Endothelial cell of umbilical vein (primary cell): ENCODE measurements at regions not wholly inside any gene's neighbourhood (a gene's known extent, or its start where the extent isn't known, plus 50 kb on each side); places are given as distances from the start of the nearest gene placed in this dataset.

Experiments used
- BruUV-seq: library from RNA; stranded (reverse); fragments of 400-500 nt; replicated peaks from 2 replicates; lab custom pipeline; 2021; lab: Mats Ljungman, UMichigan
- CTCF ChIA-PET: fragments of 300-600, 350-600 bp; sonication (Branson Sonifier 250); formaldehyde crosslinking; loops from one replicate; lab custom pipeline; 2021; ENCODE audit warnings: antibody characterized with exemption, inconsistent platforms; lab: Charles Lee
- POLR2A ChIA-PET: fragments of 300-600, 350-600 bp; sonication (Branson Sonifier 250); formaldehyde crosslinking; loops from one replicate; lab custom pipeline; 2021; ENCODE audit warnings: antibody characterized with exemption, inconsistent platforms; lab: Charles Lee
- DNase-seq: peaks from one replicate; pipeline ENCODE4 v3.0.0-alpha.2; 2011; ENCODE audit warnings: low read depth, low spot score
- FAIRE-seq: peaks from 2 replicates; lab custom pipeline; 2011; peaks lifted over from hg19 to GRCh38; lab: Jason Lieb, UNC
- H2AFZ ChIP-seq: 2 replicates; pipeline ENCODE4 v1.6.0; 2012; ENCODE audit warnings: low read depth, low read length, control low read depth, inconsistent platforms
- H3K27ac ChIP-seq: 2 replicates; pipeline ENCODE4 v1.5.1; 2011; ENCODE audit warnings: low read depth, mild to moderate bottlenecking, control low read depth, low read length, moderate library complexity; ENCODE audit not compliant: insufficient read depth
- H3K27me3 ChIP-seq, 2 experiments: 2 replicates each; pipeline versions ENCODE4 v1.6.0 to v1.6.1; 2011; ENCODE audit warnings: low read length in 2 of 2, mixed read lengths in 1 of 2; ENCODE audit not compliant: control insufficient read depth in 2 of 2, insufficient read depth in 2 of 2
- H3K36me3 ChIP-seq, 2 experiments: 2 replicates in 1 of 2; 3 replicates in 1 of 2; pipeline ENCODE4 v1.5.1; 2011; ENCODE audit warnings: low read length in 2 of 2, mild to moderate bottlenecking in 1 of 2, moderate library complexity in 1 of 2; ENCODE audit not compliant: control insufficient read depth in 2 of 2, insufficient read depth in 2 of 2; ENCODE audit errors: extremely low read depth in 1 of 2
- H3K4me1 ChIP-seq: 3 replicates; pipeline ENCODE4 v1.5.1; 2011; ENCODE audit warnings: mild to moderate bottlenecking, low read length; ENCODE audit not compliant: control insufficient read depth, insufficient read depth; ENCODE audit errors: extremely low read depth
- H3K4me2 ChIP-seq: 2 replicates; pipeline ENCODE4 v1.6.1; 2011; ENCODE audit warnings: low read length, control low read depth, mixed read lengths; ENCODE audit not compliant: insufficient read depth
- H3K4me3 ChIP-seq, 3 experiments: fragments of 200-600 bp in 1 of 3; sonication (generic), shearing (Covaris generic) in 1 of 3; replicated peaks in 1 of 3; 2 replicates each; pipeline ENCODE4 v1.5.1; 2011 to 2016; ENCODE audit warnings: control low read depth in 3 of 3, low read length in 3 of 3, mild to moderate bottlenecking in 2 of 3, inconsistent platforms in 1 of 3, low read depth in 1 of 3, moderate library complexity in 1 of 3; ENCODE audit not compliant: insufficient read depth in 1 of 3
- H3K79me2 ChIP-seq: 2 replicates; pipeline ENCODE4 v1.6.0; 2012; ENCODE audit warnings: low read length, inconsistent platforms; ENCODE audit not compliant: control insufficient read depth, insufficient read depth
- H3K9ac ChIP-seq: replicated peaks from 2 replicates; pipeline ENCODE3; 2011; ENCODE audit warnings: low read length, control low read depth; ENCODE audit not compliant: insufficient read depth; ENCODE audit errors: extremely low read depth
- H3K9me1 ChIP-seq: replicated peaks from 3 replicates; pipeline ENCODE4 v1.6.0; 2011; ENCODE audit warnings: mild to moderate bottlenecking, low read length; ENCODE audit not compliant: control insufficient read depth, insufficient read depth; ENCODE audit errors: extremely low read depth
- H3K9me3 ChIP-seq: replicated peaks from 2 replicates; pipeline ENCODE4 v1.5.1; 2012; ENCODE audit warnings: low read length, inconsistent platforms; ENCODE audit not compliant: control insufficient read depth, insufficient read depth
- H4K20me1 ChIP-seq: replicated peaks from 2 replicates; pipeline ENCODE3; 2011; ENCODE audit warnings: mild to moderate bottlenecking, low read length; ENCODE audit not compliant: control insufficient read depth, insufficient read depth; ENCODE audit errors: extremely low read depth
- EZH2 ChIP-seq: IDR thresholded peaks from 2 replicates; pipeline ENCODE4 v1.6.1; 2012; ENCODE audit warnings: borderline replicate concordance, low read depth, mild to moderate bottlenecking, moderate library complexity, low read length, inconsistent platforms; ENCODE audit not compliant: severe bottlenecking
- FOS ChIP-seq: IDR thresholded peaks from 2 replicates; pipeline ENCODE4 v1.6.1; 2011; ENCODE audit warnings: mild to moderate bottlenecking, low read length, moderate library complexity, borderline replicate concordance; ENCODE audit not compliant: insufficient read depth
- GATA2 ChIP-seq: IDR thresholded peaks from 2 replicates; pipeline ENCODE4 v1.7.0; 2011; ENCODE audit warnings: low read depth, mild to moderate bottlenecking, moderate library complexity, mixed read lengths, low read length; ENCODE audit not compliant: insufficient read length, insufficient read depth
- JUN ChIP-seq: IDR thresholded peaks from 2 replicates; pipeline ENCODE4 v1.6.1; 2011; ENCODE audit warnings: borderline replicate concordance, low read depth; ENCODE audit not compliant: insufficient read length, insufficient read depth
- MYC ChIP-seq: IDR thresholded peaks from one replicate; pipeline ENCODE4 v1.6.1; 2011; ENCODE audit warnings: mild to moderate bottlenecking, low read depth, low read length
- POLR2A ChIP-seq: IDR thresholded peaks from 2 replicates; pipeline ENCODE4 v1.6.1; 2012; ENCODE audit warnings: low read depth, mild to moderate bottlenecking, control low read depth, low read length
- POLR2AphosphoS5 ChIP-seq: IDR thresholded peaks from 2 replicates; pipeline ENCODE4 v1.6.1; 2012; ENCODE audit warnings: low read depth, mild to moderate bottlenecking, control low read depth, low read length, moderate library complexity; ENCODE audit not compliant: insufficient read depth
- dilution Hi-C: fragments of 300-500 bp; cut with MboI; formaldehyde crosslinking; loops from one replicate; pipeline ENCODE4 v1.15.0; 2019; ENCODE audit warnings: low sequenced_read_pairs; ENCODE audit not compliant: extremely low pct_ligation_motif_present
- intact Hi-C: fragments of 100-400 bp; cut with micrococcal nuclease; formaldehyde crosslinking; loops from one replicate; pipeline ENCODE4 v1.10.0; 2022
- TF ChIP-seq, protein P1 (sequence below): IDR thresholded peaks from 2 replicates; pipeline ENCODE4 v1.6.1; 2011; ENCODE audit not compliant: insufficient read depth, insufficient read length
- TF ChIP-seq, protein P2 (sequence below), 2 donors: IDR thresholded peaks; 1 replicate in 1 of 2; 2 replicates in 1 of 2; pipeline ENCODE4 v1.5.1; 2011; ENCODE audit warnings: low read length in 2 of 2, mild to moderate bottlenecking in 2 of 2, moderate library complexity in 2 of 2, control low read depth in 1 of 2, inconsistent platforms in 1 of 2, low read depth in 1 of 2; ENCODE audit not compliant: insufficient read depth in 1 of 2; ENCODE audit errors: extremely low read depth in 1 of 2

GRCh38 chr6:140193269-140193668 lies 818.8 kb upstream of the CITED2 start:
- peaks cover 2% of the 10 kb centered on the region for H3K9me1 ChIP-seq
- H3K4me2 ChIP-seq: no peak overlapping the region
- CTCF ChIA-PET: no interaction called here
- dilution Hi-C loops (no loop called here), intact Hi-C loops (no loop called here)
- H3K4me3 ChIP-seq: no peak overlapping the region
- BruUV-seq: no TSS peak
- H3K9me3 ChIP-seq: no peaks in the 10 kb centered on the region
- no peaks in the 10 kb centered on the region for H3K79me2 ChIP-seq
- H3K4me1 ChIP-seq: no peaks in the 10 kb centered on the region
- TF ChIP-seq, protein P1, sequence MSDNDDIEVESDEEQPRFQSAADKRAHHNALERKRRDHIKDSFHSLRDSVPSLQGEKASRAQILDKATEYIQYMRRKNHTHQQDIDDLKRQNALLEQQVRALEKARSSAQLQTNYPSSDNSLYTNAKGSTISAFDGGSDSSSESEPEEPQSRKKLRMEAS: no peak
- TF ChIP-seq POLR2AphosphoS5 (no peak), FOS (no peak), EZH2 (no peak), MYC (no peak), GATA2 (no peak), JUN (no peak), POLR2A (no peak)
- TF ChIP-seq, protein P2, sequence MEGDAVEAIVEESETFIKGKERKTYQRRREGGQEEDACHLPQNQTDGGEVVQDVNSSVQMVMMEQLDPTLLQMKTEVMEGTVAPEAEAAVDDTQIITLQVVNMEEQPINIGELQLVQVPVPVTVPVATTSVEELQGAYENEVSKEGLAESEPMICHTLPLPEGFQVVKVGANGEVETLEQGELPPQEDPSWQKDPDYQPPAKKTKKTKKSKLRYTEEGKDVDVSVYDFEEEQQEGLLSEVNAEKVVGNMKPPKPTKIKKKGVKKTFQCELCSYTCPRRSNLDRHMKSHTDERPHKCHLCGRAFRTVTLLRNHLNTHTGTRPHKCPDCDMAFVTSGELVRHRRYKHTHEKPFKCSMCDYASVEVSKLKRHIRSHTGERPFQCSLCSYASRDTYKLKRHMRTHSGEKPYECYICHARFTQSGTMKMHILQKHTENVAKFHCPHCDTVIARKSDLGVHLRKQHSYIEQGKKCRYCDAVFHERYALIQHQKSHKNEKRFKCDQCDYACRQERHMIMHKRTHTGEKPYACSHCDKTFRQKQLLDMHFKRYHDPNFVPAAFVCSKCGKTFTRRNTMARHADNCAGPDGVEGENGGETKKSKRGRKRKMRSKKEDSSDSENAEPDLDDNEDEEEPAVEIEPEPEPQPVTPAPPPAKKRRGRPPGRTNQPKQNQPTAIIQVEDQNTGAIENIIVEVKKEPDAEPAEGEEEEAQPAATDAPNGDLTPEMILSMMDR (IDR thresholded peaks at IDR 0.05; ENCODE audit: extremely low read depth in 1 of 2, insufficient read depth in 1 of 2, low read depth in 1 of 2, low read length in 2 of 2): no peak
- no peak overlapping the region for H2AFZ ChIP-seq
- peak; percentile 7 for DNase-seq
- POLR2A ChIA-PET: no interaction called here
- H3K9ac ChIP-seq: no peak overlapping the region
- FAIRE-seq: no peak
- no peak overlapping the region for H3K27ac ChIP-seq
- H4K20me1 ChIP-seq: no peaks in the 10 kb centered on the region
- H3K36me3 ChIP-seq: no peaks in the 10 kb centered on the region
- H3K27me3 ChIP-seq: no peaks in the 10 kb centered on the region
